GM18498 (cell line): ENCODE measurements at regions not wholly inside any gene's neighbourhood (a gene's known extent, or its start where the extent isn't known, plus 50 kb on each side); places are given as distances from the start of the nearest gene placed in this dataset.

ENCODE experiments used
- ATAC-seq: cut with Tn5 transposase; IDR thresholded peaks from one replicate; pipeline ENCODE4 v1.9.1; 2021; ENCODE audit warnings: mild to moderate bottlenecking, moderate library complexity; ENCODE audit not compliant: unreplicated experiment

DNA sequence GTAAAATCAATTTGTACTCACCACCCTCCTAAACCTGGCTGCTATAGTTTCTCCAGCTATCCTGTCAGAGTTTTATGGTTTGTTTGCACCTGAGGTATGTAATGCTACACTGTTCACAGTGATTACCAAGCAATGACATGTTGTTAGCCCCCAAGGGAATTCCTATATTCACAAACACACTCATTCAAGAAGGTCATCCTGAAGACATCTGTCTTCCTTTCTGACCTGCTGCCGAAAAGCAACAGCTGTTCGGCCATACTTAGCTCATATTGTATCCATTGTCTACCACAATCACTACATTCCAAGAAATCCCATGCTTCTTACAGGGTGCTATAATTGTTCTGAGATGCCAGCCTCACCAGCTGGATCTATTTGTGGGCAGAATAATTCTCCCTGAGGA is 160.1 kb upstream of the GYPA start:
- no peak for ATAC-seq

- no peak for ATAC-seq
Measured at GRCh38 chr4:144302704-144303536, 162.4 kb upstream of the GYPA start.

- ATAC-seq = no peak
Measured at GRCh38 chr4:144304025-144304424, 163.5 kb upstream of the GYPA start.

GRCh38 chr4:144310535-144310934 is 170.0 kb upstream of the GYPA start:
- no peak for ATAC-seq

DNA sequence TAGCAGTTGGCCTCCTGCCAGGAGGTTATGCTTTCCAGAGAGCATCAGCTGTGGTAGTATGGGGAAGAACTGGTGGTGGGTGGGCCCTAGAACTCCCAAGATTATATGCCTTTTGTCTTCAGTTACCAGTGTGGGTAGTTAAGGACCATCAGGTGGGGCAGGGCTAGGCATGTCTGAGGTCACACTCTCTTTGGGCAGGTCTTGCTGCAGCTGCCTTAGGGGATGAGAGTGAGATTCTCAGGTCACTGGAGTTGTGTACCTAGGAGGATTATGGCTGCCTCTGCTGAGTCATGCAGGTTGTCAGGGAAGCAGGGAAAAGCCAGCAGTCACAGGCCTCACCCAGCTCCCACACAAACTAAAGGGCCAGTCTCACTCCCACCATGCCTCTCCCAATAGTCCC is 172.9 kb upstream of the GYPA start:
- no peak for ATAC-seq

DNA sequence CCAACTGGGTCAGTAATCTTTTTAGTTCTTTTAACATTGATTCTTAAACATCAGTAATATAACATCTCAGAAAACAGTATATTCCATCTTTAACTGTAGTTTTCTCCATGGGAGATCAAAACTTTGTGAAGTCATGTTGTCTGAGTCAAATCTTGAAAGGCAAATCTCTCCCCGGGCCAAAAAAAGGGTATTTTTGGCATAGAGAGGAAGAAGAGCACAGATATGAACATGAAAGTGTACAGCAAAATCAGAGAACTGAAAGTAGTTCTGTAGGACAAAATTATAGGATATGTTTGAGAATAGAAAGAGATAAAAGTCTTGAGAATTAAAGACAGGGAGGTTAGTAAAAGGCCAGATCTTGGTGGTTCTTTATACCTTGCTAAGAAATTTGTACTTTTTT is 176.4 kb upstream of the GYPA start:
- no peak for ATAC-seq

GRCh38 chr4:144318797-144319196 is 178.3 kb upstream of the GYPA start:
- no peak for ATAC-seq

GRCh38 chr4:144336633-144337032 is 196.1 kb upstream of the GYPA start:
- no peak for ATAC-seq

DNA sequence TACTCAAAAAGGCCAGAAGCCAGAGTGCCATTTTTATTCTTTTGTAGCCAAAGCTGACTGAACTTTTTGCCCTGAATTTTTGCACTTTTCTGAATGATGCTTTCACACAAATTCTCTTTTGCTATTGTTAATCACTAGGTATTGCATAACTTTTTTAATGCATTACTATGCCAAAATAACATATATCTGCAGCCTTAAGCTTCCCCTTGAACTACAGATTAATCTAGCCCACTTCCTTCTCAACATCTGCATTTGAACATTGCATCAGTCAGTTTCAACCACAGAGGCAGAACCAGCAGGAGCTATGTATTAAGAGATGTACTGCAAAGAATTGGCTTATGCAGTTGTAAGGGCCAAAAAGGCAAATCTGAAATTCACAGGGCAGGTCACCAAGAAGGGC is 197.6 kb upstream of the GYPA start:
- ATAC-seq = no peak

DNA sequence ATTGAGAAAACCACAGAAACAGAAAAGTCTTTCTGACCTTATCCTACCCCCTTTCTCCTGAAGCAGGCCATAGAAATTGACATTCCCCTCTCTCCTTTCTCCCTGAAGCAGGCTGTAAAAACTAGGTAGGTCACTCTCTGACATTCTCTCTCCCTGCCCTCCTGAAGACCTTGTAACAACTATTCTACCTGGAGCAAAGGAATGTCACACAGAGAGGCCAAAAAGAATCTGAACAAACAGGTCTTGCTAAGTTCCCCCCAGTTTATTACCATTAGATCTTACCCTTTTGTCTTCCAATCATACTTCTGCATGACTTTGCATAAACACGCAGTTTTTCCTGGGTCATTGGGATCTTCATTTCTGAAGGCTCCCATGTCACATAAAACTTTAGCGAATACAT is 198.3 kb upstream of the GYPA start:
- no peak for ATAC-seq

DNA sequence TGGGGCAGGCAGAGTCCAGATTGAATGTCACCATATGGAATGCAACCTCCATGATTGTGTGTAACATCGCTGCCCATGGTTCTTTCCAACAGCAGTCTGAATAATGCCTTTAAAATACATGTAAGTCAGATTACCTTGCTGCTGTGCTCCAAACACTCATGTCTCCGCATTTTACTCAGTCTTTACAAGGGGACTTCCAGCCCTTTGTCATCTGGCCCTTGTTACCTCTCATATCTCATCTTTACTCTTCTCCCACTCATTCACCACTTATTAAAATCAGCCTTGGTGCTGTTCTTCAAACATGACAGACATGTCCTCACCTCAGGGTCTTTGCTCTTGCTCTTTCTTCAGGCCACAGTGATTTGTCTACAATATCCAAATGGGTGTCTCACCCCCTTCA is 200.4 kb upstream of the GYPA start:
- ATAC-seq = no peak

DNA sequence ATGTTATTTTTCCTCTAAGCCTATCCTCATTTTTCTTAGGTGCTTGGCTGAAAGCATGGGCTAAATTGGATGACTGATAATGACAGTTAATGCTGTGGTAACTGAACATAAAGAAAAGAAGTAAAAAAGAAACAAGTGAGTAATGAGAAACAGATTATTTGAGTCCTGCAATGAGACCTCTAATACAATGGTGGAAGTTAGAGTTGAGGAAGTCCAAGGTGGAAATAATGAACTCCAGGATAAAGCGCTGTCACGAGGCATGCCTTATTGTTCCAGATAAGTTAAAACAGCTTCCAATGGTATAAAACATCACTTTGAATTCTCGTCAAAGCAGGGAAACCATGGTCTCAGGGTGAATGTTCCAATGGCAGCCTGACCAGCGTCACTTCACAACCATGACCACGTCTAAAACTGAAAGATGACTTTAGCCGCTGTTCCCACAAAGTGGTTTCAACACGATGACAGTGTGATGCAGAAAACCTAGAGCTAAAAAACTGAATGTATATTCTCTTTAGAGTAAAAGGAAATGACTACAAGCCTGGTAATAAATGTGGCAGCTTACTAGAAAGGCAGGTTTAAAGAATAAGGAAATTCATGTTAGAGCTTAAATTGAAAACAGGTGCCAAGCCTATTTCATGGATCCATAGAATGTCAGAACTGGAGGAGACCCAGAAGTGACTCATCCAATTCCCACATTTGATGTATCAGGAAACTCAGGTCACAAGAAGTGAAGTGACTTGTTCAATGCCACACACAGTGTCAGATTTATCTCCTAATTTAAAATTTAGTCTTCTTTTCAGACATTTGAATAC is 202.6 kb upstream of the GYPA start:
- no peak for ATAC-seq

- no peak for ATAC-seq
Measured at GRCh38 chr4:144347121-144347520, 206.6 kb upstream of the GYPA start.

- ATAC-seq = no peak
Measured at GRCh38 chr4:144350706-144351105, 210.2 kb upstream of the GYPA start.

- no peak for ATAC-seq
Measured at GRCh38 chr4:144351306-144351705, 210.8 kb upstream of the GYPA start.

DNA sequence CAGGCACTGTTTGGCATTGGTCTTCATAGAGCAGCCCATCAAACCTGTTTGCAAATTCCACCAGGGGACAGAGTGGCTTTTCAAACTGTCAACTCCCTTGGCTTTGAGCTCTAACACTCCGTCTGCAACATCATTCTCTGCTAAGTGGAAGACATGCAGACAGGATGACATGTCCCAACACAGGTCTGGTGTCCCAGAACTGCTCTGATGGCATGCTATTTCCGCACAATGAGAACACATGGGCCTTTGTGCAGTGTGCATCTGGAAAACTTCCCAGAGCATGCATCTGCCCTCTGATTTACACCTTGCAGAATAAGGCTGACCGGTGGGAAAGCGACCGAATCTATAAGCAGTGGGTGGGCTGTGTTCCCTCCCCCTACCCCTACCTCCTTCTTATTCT is 212.8 kb upstream of the GYPA start:
- ATAC-seq = no peak

DNA sequence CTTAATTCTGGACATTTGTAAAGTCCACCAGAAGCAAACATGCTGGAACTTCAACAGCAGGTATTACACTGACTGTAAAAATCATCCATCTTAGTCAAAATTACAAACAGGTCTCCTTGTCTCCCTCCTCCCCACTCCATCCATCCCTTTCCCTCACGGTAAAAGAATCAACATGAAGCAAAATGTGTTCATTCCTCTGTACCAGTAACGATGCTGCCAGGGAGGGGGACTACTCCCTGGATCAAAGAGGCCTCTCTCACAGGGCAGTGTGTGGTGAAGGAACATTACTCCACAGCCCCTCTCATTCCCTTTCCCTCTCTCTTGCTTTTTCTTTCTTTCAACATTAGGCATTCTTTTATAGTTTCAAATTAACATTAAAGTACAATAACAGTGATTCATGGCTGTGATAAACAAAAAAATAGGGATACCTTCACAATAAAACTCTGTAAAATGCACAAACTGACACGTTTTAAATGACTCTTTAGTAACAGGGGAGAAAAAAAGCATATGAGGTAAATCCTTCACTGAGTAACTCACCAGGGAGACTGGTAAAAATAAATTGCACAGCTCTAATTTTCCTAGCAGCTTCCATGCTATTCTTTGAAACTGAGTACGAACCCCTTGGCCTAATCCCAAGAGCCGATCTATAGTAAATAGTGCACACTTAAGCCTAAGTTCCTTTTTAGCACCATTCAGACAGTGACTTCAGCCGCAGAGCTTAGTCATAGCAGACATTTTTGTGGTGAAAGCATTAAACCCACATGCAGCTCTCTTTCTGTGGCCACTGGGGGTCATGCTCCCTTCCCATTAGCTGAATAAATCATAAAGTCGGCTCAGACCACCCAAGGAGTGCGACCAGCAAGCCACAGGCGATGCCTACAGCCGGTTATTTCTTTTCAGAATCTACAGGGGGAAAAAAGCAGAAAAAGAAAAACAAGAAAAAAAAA is 215.6 kb upstream of the GYPA start:
- ATAC-seq = peak; percentile 97

- no peak for ATAC-seq
Measured at GRCh38 chr4:144356941-144357381, 216.4 kb upstream of the GYPA start.

DNA sequence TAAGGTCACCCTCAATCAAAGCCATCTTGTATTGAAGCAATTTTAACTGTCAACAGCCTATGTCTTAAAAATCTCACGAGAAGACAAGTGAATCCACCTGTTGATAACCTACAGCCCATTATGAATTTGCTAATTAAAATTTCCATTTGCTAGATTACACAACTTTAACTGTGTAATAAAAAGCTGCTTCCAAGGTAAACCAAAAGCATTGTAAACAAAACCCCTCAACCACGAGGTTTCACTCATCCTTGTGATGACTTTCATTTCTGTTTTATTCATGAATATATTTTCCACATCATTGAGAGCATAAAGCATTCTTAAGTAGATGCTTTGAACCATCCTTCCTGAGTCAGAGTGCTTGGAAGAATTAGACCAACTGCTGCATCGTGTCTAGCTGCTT is 217.5 kb upstream of the GYPA start:
- ATAC-seq = peak; percentile 39

GRCh38 chr4:144360146-144360793 is 219.8 kb upstream of the GYPA start:
- ATAC-seq = no peak

- ATAC-seq = no peak
Measured at GRCh38 chr4:144362366-144362765, 221.8 kb upstream of the GYPA start.
